ENCODE measurements at regions not wholly inside any gene's neighbourhood (a gene's known extent, or its start where the extent isn't known, plus 50 kb on each side); places are given as distances from the start of the nearest gene placed in this dataset.
A peak's percentile ranks its signal among the peaks of the same experiment; 100 is the strongest.

- TF ChIP-seq CTCF (IDR thresholded peaks at IDR 0.05; ENCODE audit: low read depth, low read length), result peak; percentile 2
- in situ Hi-C loops (cut with HindIII; ENCODE audit: low sequenced_read_pairs), result no loop called here
- H3K4me3 ChIP-seq (ENCODE audit: low read depth, low read length), result no peak overlapping the region
- no peak for DNase-seq (ENCODE audit: low read depth, low spot score)
These were observed 359.6 kb downstream of the ARL4A start for GRCh38 chr7:13047061-13047460.

- TF ChIP-seq CTCF (IDR thresholded peaks at IDR 0.05; ENCODE audit: low read depth, low read length), result no peak
- no peak for DNase-seq (ENCODE audit: low read depth, low spot score)
- no peak overlapping the region for H3K4me3 ChIP-seq (ENCODE audit: low read depth, low read length)
- in situ Hi-C loops (cut with HindIII; ENCODE audit: low sequenced_read_pairs), result no loop called here
These were observed 362.5 kb downstream of the ARL4A start for GRCh38 chr7:13049946-13050345.

GRCh38 chr7:13050703-13051102, 363.3 kb downstream of the ARL4A start:
- TF ChIP-seq CTCF (IDR thresholded peaks at IDR 0.05; ENCODE audit: low read depth, low read length), result no peak
- in situ Hi-C loops (cut with HindIII; ENCODE audit: low sequenced_read_pairs), result no loop called here
- DNase-seq (ENCODE audit: low read depth, low spot score), result peak; percentile 65

DNA sequence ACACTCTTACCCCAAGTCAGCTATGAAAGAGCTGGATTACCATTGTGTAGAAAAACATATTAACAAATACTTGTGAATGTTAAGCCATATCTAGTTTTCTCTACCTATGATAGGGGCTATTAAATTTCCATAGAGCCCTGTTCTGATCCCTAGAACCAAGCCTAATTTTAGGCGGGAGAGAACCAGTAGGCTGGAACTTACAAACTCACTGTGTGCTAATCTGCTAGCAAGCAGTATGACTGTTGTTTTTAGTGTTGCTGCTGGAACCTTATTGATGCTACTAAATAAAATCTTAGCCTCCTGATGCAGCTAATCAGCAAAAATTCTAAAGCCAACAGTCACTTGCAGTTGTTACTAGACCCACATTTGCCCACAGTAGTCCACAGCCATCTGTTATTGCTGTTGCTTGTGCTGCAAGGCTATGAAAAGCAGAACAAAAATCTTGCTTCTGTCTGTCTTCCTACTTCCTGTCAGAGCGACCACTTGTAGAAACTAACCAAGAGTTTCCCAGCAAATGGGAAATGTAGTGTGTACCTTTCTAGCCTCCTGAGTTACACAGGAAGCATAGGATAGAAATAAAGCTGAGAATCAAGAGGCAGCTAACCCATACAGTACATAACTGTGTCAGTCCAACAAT, 368.4 kb downstream of the ARL4A start:
- in situ Hi-C loops (cut with HindIII; ENCODE audit: low sequenced_read_pairs), result no loop called here
- H3K4me3 ChIP-seq (ENCODE audit: low read depth, low read length), result no peak overlapping the region
- no peak for DNase-seq (ENCODE audit: low read depth, low spot score)
- TF ChIP-seq CTCF (IDR thresholded peaks at IDR 0.05; ENCODE audit: low read depth, low read length), result no peak

More at GRCh38 chr7:13050703-13051102, 363.3 kb downstream of the ARL4A start:
- no peak overlapping the region for H3K4me3 ChIP-seq (ENCODE audit: low read depth, low read length)

DNA sequence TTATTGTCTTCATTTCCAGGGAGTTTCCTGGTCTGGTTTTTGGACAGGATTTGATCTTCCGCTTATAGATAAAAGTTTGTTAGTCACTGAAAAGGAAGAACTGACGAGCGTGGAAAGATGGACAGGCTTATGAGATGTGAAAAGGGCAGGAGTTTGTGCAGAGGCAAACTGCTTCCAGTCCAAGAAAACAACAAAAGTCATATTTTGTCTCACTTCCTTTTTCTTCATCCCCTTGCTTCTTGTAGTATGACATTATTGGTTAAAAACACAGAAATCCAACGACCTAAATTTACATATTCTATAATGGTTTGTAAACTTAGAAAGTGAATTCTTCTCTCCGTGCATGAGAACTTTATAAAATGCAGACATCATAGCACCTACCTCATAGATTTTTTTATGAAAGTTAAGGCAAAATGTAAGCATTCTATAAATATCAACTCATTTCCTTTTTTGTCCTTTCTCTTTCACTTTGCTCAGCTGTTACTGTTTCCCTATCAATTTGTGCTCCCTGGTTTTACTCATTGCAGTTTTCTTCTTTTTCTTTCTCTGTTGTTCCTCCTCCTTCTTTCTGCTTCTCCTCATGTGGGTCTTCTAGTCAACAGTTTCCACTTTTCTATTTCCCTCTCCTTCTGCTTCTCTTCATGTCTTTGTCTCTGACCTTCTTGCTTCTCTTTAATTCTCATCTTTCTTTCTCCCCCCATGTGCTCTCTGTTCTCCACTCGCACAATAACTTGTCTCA, 370.2 kb downstream of the ARL4A start:
- in situ Hi-C loops (cut with HindIII; ENCODE audit: low sequenced_read_pairs), result no loop called here
- DNase-seq (ENCODE audit: low read depth, low spot score), result no peak

DNA sequence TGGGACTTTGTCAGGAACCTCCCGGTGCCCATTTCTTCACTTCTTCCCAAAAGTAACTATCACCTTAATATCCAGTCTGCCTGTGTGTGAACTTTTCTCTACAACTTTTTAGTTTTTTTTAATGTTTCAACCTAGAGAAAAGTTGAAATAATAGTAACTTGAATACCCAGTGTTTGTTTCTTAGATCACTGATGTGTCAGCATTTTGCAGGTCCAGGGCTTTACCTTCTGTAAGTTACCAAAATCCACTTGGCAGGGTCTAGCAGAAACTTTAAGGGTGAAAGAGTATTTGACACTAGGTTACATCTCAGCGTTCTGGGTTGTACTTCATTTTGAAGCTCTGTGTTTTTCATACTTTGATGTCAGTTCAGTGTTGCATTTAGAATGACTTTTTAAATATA, 372.7 kb downstream of the ARL4A start:
- in situ Hi-C loops (cut with HindIII; ENCODE audit: low sequenced_read_pairs), result no loop called here
- no peak for TF ChIP-seq CTCF (IDR thresholded peaks at IDR 0.05; ENCODE audit: low read depth, low read length)
- no peak for DNase-seq (ENCODE audit: low read depth, low spot score)
- no peak overlapping the region for H3K4me3 ChIP-seq (ENCODE audit: low read depth, low read length)

More for the DNA sequence above, 370.2 kb downstream of the ARL4A start:
- TF ChIP-seq CTCF (IDR thresholded peaks at IDR 0.05; ENCODE audit: low read depth, low read length), result no peak
- no peak overlapping the region for H3K4me3 ChIP-seq (ENCODE audit: low read depth, low read length)
